HG02642 (cell line): ENCODE measurements at regions not wholly inside any gene's neighbourhood (a gene's known extent, or its start where the extent isn't known, plus 50 kb on each side); places are given as distances from the start of the nearest gene placed in this dataset.
"Not testable (repeated sequence)": the region's sequence is repeated elsewhere in the genome, so short reads cannot be mapped to it uniquely, and the experiment has no call there.

Experiments used
- ATAC-seq: cut with Tn5 transposase; IDR thresholded peaks from one replicate; pipeline ENCODE4 v1.9.1; 2021; ENCODE audit warnings: mild to moderate bottlenecking; ENCODE audit not compliant: unreplicated experiment, poor library complexity

DNA sequence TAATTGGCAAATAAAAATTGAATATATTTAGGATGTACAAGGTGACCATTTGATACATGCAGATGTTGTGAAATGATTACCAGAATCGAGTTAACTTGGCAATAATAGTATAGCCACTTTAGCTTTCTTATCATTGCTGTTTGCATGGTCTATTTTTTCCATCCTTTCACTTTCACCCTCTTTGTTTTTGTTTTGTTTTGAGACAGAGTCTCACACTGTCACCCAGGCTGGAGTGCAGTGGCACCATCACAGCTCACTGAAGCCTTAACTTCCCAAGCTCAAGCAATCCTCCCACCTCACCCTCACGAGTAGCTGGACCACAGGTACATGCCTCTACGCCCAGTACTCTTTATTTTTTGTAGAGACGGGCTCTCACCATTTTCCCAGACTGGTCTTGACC, 218.6 kb upstream of the ADGRL3 start:
- ATAC-seq = no peak

DNA sequence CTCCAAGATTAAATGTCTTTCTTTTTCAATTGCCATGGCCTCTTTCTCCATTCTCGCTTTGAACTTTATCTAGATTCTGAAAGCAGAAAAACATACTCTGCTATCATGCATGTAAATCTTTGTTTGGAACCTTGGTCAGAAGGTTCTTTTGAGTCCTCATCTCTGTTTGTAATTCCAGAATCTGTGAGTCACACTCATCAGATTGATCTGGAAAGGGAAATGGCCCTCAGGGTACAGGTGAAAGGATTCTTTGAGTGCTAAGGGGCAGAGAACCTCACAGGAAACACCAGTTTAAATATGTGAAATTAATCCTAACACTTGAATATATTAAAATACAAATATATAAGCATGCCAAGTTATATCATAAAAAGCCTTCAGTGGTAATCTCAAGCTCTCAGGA, 211.0 kb upstream of the ADGRL3 start:
- ATAC-seq = no peak

DNA sequence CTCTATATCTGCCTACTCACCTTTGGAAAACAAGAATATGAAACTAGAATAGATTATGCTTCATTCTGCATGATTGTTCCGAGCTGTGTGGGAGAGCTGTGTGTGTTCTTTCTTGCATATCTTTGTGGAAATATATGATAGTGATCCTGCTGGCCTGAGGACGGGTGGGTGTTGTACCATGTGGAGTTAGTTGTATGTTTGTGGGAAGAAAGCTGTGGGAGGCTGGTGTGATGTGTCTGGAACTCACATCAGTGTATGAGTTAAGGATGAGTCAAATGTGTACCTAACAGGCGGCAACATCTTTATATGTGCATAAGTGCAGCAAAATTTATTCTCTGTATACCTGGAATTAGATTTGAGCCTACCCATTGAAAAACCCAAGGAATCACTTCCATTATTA, 208.1 kb upstream of the ADGRL3 start:
- ATAC-seq = no peak

DNA sequence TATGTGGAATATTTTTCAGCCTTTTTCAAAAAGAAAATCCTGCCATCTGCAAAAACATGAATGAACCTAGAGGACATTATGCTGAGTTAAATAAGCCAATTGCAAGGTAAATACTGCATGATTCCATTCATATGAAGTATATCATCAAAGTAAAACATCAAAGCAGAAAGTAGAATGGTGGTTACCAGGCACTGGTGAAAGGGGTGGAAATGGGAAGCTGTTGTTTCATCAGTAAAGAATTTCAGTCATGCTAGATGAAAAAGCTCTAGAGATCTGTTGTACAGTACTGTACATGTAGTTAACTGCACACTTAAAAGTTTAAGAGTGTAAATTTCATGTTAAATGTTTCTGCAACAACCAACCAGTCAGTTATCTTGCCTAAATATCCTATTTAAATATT, 196.8 kb upstream of the ADGRL3 start:
- no peak for ATAC-seq

DNA sequence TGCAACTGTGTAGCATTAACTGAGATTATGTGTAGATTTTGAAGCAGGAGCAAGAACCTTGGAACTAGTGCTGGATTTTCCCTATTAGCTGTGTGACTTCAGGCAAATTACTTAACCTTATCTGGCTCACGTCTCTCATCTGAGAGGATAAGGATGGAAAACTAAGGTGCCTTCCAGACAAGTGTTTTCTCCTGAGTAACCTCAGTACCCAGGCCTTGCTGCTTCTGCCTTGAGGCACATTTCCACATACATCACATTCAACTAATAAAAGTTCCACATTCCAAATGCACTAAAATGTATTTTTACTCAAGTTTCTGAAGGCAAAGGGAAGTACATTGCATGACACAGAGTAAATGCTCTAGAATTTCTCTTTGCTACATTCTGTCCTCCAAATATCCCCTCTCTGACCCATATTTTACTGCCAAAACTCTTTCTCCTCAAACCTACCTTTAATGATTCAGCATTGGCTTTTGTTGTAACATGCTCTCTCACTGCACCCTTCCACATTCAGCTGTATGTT, 195.4 kb upstream of the ADGRL3 start:
- ATAC-seq = no peak

DNA sequence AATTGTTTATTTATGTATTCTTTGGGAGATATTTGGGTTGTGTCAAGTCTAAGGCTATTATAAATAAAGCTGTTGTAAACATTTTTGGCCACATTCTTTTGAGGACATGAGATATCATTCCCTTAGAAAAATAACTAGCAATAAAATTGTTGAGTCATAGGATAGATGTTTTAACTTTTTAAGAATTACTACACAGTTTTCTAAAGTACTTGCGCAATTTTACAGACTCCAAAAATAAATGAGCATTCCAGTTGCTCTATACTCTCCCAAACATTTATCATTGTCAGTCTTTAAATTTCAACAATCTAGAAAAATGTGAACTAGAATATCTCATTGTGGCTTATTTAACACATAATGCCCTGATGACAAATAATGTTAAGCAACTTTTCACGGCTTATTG, 189.1 kb upstream of the ADGRL3 start:
- ATAC-seq = no peak

DNA sequence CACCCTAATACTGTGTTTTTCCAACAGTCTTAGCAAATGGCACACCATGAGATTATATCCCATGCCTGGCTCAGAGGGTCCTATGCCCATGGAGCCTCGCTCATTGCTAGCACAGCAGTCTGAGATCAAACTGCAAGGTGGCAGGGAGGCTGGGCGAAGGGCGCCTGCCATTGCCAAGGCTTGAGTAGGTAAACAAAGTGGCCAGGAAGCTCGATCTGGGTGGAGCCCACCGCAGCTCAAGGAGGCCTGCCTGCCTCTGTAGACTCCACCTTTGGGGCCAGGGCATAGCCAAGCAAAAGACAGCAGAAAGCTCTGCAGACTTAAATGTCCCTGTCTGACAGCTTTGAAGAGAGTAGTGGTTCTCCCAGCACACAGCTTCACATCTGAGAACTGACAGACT, 188.2 kb upstream of the ADGRL3 start:
- not testable (repeated sequence) for ATAC-seq

DNA sequence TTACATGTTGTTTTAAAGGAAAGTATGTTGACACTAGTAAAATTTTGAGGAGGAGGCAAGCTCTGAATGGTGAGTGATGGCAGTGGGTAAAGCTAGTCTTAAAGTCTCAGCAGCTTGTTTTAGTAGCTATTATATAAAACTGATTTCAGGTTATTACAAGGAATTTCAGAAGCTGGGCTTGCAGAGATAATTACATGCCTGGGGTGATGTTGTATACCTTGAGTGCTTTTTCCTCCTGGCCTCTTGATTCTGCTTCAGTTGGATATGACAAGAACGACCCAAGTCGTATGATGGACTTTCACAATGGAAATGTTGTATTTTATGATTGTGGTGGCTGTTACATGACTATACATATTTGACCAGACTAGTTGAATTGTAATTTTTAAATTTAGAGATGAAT, 175.5 kb upstream of the ADGRL3 start:
- ATAC-seq = no peak

DNA sequence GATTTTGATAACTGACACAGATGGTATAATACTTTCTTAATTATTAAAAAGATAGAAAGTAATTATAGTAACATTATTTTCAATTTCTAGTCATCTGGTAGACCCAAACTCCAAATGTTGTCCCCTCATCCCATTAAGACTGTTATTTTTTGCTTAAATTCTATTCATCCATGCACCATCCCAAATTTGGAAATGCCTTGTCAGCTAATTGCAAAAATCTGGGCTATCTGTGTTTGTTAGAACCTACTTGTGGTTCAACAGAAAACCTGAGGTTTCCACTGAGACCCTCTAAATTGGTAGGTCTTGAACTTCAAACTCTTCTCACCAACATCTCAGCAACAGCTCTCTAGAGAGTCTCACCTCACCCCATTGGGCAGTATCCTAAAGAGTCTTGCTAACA, 172.2 kb upstream of the ADGRL3 start:
- ATAC-seq = no peak

DNA sequence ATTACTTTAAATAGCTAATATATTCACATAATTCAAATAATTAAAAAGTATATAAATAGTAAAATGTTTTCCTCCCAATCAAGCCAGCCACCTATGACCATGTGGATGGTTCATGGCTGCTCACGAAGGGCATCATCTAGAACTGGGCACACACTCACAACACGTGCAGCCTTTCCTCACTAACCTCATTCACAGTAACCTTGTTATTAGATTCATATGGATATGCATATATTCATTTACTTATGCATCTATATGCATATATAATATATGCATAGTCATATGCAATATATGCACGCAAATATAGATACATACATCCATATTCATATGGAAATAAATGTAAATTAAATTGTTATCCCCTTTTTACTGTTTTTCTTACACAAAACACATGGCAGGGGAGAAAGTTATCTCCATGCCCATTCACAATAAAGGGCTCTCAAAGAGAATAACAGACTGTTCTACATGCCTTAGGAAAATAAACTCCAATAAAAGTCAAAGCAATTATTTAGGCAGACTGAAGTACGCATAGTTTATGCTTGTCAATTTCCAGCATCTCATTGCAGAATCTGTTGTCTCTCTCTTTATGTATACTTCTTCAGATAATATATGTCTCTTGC, 163.9 kb upstream of the ADGRL3 start:
- ATAC-seq = no peak

DNA sequence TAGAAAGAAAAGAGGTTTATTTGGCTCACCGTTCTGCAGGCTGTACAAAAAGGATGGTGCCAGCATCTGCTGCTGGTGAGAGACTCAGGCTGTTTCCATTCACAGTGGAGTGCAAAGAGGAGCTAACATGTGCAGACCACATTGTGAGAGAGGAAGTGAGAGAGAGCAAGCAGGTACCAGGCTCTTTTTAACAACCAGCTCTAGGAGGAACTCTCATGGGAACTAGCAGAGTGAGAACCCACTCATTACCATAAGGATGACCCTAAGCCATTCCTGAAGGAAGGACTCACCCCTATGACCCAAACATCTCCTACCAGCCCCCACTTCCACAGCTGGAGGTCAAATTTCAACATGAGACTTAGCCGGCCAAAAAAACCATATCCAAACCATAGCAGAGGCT, 158.6 kb upstream of the ADGRL3 start:
- ATAC-seq = no peak

DNA sequence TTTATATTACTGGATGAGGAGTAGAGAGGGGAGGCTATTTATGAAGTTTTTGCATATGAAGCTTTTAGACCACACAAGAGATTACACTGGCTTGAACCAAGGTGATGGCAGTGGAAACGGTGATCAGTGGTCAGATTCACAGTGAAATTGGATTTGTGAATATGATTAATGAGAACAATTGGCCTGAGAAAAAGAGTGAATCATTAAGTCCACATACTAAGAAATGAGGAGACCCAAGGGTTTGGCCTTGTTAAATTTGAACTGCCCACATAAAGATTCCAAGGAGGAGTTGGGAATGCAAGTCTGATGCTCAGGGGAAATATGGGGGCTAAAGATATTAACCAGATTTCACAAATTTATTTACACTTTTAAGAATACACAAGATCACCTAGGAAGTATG, 155.3 kb upstream of the ADGRL3 start:
- no peak for ATAC-seq

DNA sequence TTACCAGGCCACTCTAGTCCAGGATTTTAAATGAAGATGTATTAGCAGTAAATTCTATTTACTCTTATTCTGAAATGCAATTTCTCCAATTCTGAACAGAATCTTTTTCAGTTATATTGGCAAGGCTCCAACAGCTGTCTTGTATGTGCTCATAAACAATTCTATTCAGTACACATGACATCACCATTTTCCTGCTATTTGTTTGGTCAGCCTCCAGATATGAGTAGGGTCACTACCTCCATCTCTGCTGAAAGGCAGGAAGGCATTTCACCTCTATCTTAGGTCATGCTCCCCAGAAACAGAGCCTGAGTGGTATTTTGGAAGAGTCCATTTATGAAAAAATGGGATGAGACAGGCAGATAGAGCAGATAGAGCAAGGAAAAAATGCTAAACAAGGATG, 151.1 kb upstream of the ADGRL3 start:
- ATAC-seq = no peak

DNA sequence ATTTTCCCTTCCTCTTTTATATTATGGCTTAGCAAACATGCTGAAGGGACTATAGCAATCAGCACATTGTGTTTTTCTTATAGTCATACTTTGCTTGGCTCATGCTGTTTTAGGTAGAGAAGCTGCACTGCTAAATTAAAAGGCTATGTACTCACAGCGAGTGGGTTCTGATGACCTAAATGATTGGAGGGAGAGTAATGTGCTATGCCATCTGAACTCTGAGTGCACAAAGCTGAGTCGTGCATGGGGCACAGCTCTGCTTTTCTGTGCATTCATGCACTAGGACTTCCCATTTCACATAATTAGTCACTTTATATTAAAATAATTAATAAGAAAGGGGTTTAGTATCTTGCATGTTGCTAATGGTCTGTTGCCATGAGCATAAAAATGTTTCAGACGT, 132.7 kb upstream of the ADGRL3 start:
- ATAC-seq = no peak

DNA sequence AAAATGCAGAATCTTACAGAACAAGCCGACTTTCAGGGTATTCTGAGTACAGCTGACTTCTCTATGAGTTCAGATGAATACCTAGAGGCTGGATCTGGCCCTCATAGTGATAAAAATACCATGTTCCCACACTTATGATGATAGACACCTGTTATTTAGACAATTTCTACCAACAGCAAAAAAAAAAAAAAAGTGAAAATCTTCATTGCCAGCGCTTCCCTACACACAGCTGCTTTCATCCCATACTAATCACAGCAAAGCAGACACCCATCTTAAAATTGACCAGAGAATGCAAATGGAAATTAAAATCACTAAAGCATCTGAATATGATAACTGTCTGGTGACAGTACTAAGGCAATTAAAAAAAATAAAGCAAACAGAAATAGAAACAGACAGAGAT, 132.1 kb upstream of the ADGRL3 start:
- ATAC-seq = no peak

DNA sequence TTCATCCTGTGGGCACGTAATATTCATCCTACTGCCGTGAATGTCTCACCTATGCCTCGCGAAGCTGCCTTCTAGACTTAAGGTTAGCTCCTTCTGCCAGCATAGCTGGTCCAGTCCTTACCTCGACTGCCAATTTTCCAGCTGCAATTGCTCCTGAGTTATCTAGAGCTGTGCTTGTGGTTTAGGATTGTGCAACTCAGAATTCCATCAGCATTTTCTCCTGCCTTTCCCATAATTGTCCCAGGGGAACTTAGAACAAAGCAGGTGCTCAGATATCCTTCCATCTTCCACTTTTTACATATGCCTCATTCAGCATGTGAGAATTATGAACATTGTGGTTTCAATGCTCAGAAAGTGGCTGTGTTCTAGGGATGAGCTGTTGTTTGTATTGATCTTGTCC, 131.4 kb upstream of the ADGRL3 start:
- no peak for ATAC-seq

DNA sequence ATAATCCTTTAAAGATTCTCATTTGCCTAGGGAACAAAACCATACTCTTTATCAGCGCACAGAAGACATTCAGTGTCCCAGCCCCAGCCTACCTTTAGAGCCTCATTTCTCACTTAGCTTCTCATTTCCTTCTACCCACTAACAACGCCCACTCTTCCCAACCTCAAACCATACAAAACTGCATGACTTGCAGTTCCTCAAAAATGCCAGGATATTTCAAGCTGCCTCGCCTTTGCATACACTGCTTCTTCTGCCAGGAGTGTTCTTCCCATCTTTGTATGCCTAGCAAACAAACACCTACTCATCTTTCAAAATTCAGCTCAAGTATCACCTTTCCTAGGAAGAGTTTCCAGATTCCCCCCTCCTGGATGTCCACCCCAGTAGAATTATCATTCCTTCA, 129.9 kb upstream of the ADGRL3 start:
- no peak for ATAC-seq

DNA sequence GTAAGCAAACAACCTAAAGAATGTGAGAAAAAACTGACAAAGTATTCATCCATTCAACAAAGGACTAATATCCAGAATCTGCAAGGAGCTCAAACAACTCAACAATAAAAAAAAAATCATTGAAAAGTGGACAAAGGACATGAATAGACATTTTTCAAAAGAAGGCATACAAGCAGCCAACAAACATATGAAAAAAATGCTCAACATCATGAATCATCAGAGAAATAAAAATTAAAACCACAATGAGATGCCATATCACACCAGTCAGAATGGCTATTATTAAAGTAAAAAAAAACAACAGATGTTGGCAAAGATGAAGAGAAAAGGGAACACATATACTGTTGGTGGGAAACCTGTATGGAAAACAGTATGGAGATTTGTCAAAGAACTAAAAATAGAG, 120.7 kb upstream of the ADGRL3 start:
- no peak for ATAC-seq

DNA sequence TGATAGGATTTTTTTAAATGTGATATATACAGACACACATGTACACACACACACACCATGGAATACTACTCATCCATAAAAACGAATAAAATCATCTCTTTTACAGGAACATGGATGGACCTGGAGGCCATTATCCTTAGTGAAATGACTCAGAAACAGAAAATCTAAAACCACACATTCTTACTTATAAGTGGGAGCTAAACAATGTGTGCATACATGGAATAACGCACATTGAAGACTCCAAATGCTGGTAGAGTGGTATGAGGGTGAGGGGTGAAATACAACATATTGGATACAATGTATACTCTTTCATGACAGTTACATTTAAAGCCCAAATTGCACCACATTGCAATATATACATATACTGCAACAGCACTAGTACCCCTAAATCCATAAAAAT, 120.2 kb upstream of the ADGRL3 start:
- ATAC-seq = no peak

DNA sequence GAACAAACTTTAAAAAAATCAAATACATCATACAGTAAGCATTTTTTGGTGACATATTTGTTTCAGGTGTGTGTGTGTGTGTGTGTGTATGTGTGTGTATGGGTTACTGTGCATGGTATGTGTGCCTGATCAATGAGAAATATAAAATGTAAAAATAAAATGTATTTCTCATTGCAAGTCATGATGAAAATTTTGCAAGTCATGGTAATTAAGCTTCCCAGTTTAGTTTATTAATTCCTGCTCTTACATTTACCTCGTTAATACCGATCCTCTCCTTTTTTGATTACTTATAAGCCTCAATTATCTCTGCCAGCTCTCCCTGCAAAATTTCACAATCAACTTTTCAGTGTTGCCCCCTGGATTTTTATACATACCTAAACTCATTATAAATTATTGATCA, 114.6 kb upstream of the ADGRL3 start:
- ATAC-seq = no peak

DNA sequence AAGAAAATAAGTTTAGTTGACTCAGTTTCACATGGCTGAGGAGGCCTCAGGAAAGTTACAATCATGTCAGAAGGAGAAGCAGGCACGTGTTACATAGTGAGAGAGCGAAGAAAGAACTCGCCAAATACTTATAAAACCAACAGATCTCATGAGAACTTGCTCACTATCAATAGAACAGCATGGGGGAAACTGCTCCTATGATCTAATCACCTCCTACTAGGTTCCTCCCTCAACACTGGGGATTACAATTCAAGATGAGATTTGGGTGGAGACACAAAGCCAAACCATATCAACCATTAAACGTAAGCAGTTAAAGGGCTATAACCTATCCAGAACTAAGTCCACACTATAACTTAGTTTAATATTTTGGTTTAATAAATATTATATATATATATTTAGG, 113.8 kb upstream of the ADGRL3 start:
- no peak for ATAC-seq

DNA sequence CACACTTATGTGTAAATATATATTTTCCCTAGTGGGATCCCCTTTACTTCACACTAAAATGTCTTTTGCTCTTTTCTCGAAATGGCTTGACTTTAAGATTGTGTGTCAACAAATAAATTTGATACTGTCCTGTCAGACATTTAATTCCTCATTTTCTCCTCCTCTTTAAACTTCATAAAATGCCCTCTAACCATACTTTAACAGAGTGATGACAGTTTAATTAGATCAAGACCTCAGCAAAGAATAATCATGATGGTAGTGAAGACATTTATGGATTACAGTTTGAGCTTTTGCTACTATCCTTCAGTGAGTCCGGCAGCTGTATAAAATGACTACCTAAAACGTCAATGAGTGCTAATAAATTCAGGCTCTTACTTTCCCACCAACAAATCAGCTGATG, 113.1 kb upstream of the ADGRL3 start:
- no peak for ATAC-seq
